Panc1 (cell line): ENCODE measurements at regions not wholly inside any gene's neighbourhood (a gene's known extent, or its start where the extent isn't known, plus 50 kb on each side); places are given as distances from the start of the nearest gene placed in this dataset.

Source experiments
- POLR2AphosphoS5 ChIP-seq: IDR thresholded peaks from 2 replicates; pipeline ENCODE4 v1.6.1; 2012; ENCODE audit warnings: mild to moderate bottlenecking, low read depth, low read length, moderate library complexity
- TF ChIP-seq, protein P1 (sequence below): fragments of 450-650 bp; IDR thresholded peaks from 2 replicates; pipeline ENCODE4 v1.5.1; 2017; ENCODE audit warnings: mild to moderate bottlenecking

DNA sequence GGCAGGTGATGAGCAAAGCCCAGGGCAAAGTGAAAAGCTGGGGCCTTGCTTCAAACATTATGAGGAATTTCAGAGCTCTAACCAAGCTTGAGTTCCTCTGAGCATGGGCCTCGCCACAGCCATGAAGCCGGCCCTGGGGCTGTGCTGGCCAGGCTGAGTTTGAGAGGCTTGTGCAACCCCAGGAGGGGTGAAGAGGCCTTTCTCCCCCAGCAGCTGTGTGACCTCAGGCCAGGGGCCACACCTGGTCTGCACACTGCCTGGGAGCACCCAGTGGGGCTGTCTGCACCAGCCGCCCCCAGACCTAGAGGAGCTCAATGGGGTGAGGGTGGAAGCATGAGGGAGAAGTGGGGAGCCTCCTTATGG is 204.9 kb upstream of the C14orf180 start:
- TF ChIP-seq, protein P1, sequence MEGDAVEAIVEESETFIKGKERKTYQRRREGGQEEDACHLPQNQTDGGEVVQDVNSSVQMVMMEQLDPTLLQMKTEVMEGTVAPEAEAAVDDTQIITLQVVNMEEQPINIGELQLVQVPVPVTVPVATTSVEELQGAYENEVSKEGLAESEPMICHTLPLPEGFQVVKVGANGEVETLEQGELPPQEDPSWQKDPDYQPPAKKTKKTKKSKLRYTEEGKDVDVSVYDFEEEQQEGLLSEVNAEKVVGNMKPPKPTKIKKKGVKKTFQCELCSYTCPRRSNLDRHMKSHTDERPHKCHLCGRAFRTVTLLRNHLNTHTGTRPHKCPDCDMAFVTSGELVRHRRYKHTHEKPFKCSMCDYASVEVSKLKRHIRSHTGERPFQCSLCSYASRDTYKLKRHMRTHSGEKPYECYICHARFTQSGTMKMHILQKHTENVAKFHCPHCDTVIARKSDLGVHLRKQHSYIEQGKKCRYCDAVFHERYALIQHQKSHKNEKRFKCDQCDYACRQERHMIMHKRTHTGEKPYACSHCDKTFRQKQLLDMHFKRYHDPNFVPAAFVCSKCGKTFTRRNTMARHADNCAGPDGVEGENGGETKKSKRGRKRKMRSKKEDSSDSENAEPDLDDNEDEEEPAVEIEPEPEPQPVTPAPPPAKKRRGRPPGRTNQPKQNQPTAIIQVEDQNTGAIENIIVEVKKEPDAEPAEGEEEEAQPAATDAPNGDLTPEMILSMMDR = no peak
- TF ChIP-seq POLR2AphosphoS5 = no peak
